ENCODE measurements at regions not wholly inside any gene's neighbourhood (a gene's known extent, or its start where the extent isn't known, plus 50 kb on each side); places are given as distances from the start of the nearest gene placed in this dataset.

DNA sequence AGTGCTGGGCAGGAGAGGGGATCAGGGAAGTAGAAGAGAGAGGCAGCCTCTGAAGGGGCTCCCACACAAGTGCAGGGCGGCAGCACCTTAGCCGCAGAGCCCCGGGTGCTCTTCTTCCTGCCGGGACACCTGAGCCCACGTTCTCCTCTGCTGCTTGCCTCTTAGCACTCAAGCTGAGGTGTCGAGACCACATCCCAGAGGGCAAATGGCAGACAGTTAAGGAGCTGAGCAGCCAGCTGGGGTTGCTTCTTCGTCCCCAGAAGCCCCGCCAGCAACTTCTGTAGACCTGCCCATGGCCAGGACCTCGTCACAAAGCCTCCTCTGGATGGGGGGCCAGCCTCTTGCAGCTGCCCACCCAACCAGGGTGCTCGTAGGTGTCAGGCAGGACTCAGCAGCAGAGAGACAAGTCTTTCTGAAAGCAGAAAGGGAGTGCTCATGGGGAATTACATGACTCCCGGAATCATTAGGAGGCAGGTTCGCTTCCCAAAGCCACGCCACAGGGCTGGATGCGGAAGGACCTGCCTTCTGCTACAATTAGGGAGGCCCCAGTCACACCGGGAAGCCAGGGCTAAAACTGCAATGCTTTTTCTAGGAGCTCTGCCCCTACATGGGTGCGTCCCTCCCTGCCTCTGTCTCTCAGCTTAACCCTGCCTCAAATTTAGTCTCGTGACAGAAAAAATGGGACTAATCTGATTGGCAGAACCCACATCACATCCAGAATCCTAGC is 141.4 kb upstream of the RAB4A start:
- H3K27me3 ChIP-seq (ENCODE audit: insufficient read depth in 3 of 3, low read length in 2 of 3), result no peaks in the 10 kb centered on the region
- intact Hi-C loops (cut with DNase I), result no loop called here
- no peaks in the 10 kb centered on the region for H3K36me3 ChIP-seq (ENCODE audit: insufficient read depth in 1 of 2, low read depth in 1 of 2)
- no peak overlapping the region for H3K4me3 ChIP-seq
- no peaks in the 10 kb centered on the region for H3K4me1 ChIP-seq
- ATAC-seq (no peak), DNase-seq (no peak)
- 68 to 79% (median 77%) methylated on average over 17 of the region's 17 CpGs for WGBS, 3 donors
- H3K27ac ChIP-seq, result no peak overlapping the region
- no peaks in the 10 kb centered on the region for H3K9me3 ChIP-seq
- TF ChIP-seq, protein P1, sequence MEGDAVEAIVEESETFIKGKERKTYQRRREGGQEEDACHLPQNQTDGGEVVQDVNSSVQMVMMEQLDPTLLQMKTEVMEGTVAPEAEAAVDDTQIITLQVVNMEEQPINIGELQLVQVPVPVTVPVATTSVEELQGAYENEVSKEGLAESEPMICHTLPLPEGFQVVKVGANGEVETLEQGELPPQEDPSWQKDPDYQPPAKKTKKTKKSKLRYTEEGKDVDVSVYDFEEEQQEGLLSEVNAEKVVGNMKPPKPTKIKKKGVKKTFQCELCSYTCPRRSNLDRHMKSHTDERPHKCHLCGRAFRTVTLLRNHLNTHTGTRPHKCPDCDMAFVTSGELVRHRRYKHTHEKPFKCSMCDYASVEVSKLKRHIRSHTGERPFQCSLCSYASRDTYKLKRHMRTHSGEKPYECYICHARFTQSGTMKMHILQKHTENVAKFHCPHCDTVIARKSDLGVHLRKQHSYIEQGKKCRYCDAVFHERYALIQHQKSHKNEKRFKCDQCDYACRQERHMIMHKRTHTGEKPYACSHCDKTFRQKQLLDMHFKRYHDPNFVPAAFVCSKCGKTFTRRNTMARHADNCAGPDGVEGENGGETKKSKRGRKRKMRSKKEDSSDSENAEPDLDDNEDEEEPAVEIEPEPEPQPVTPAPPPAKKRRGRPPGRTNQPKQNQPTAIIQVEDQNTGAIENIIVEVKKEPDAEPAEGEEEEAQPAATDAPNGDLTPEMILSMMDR (IDR thresholded peaks at IDR 0.05), result no peak

DNA sequence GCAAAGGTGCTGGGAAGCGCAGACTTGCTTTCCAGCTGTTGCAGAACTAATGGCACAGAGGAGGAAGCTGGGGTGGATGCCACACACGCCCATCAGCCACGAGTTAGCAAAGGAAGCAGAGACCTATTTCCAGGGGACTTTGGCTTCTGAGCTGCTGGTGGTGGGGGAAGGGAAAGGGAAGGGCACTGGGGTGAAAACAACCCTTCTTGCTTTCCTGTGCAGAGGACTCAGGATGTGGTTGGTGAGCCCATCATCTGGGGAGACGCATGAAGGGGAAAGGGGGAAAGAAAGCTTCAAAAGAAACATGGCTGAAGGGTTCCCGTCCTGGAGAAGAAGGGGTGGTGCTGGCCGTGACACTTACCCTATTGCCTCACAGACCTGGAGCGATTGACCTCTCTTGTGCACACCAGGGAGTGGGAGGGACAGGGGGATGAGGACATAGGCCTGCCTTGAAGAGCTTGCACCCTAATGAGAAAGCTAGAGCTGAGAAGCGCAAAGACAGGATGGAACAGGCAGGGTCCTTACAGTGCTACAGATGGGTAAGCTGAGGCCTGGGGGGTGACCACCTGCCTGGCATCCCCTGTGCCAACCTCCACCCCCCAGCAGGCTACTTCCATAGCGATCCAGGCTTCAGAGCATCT is 140.8 kb upstream of the RAB4A start:
- ATAC-seq, result peak in 1 of 4 donors; percentile 27
- H3K9me3 ChIP-seq, result no peaks in the 10 kb centered on the region
- H3K27ac ChIP-seq, result no peak overlapping the region
- WGBS, 3 donors, result 54 to 62% (median 59%) methylated on average over 9 of the region's 9 CpGs
- H3K4me1 ChIP-seq, result no peaks in the 10 kb centered on the region
- no peaks in the 10 kb centered on the region for H3K36me3 ChIP-seq (ENCODE audit: insufficient read depth in 1 of 2, low read depth in 1 of 2)
- H3K4me3 ChIP-seq, result no peak overlapping the region
- TF ChIP-seq, protein P1 (IDR thresholded peaks at IDR 0.05), result no peak
- intact Hi-C loops (cut with DNase I), result no loop called here
- H3K27me3 ChIP-seq (ENCODE audit: insufficient read depth in 3 of 3, low read length in 2 of 3), result no peaks in the 10 kb centered on the region
- no peak for DNase-seq

DNA sequence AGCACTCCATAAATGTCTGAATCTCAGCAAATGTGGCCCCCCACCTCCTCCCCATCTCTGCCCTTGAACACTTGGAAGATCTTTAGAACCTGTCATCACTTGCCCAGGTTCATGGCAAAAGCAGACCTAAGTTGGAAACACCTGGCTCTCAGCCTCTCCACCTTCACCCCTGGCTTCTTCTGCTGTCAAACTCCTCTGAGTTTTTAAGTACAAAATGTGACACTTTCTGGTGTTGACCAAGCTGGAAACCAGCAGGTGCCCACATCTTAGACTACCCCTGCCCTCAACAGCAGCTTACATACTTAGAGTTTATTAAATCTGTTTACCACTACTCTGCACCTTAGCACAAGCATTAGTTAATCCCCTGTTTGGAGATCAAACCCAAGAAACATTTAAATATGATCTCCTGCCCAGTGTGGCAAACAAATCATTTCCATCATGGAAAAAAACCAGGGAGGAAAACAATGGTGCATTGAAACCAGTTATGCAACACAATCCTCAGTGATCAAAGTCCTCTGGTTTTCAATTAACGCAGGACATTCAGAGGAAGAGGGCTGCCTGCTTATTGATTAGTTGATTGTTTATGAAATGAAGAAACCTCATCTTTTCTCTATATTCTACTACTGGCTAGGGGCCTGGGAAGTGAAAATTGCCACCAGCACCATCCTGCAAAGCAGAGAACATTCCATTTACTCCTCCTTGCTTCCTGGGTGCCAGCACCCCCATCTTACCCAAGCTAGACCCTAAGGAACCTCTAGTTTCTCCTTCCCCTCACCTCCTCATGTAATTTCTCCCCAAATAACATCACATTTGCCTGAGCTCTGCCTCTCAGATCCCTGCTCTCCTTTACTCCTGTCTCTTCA is 139.4 kb upstream of the RAB4A start:
- no peaks in the 10 kb centered on the region for H3K9me3 ChIP-seq
- intact Hi-C loops (cut with DNase I), result no loop called here
- 70 to 88% (median 87%) methylated on average over 1 of the region's 1 CpG for WGBS, 3 donors

DNA sequence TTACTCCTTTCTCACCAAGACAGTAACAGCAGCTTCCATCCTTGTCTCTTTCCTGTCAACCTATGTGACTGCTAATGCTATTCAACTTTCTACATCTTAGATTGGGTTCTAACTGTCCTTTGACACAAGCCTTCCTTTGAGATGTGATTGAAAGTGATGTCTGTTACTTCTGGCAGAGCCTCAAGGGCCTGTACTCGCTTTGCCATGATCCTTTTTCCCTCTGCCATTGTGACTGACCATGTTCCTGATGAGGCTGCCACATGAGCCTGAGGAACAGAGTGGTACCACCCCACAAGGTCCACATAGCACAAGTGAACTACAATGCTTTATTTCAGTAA is 138.8 kb upstream of the RAB4A start:
- no peak for ATAC-seq
- Histone ChIP-seq H3K27me3 (ENCODE audit: insufficient read depth in 3 of 3, low read length in 2 of 3) (no peaks in the 10 kb centered on the region), H3K4me3 (no peak overlapping the region), H3K36me3 (ENCODE audit: insufficient read depth in 1 of 2, low read depth in 1 of 2) (no peaks in the 10 kb centered on the region), H3K9me3 (no peaks in the 10 kb centered on the region), H3K27ac (no peak overlapping the region), H3K4me1 (no peaks in the 10 kb centered on the region)
- intact Hi-C loops (cut with DNase I), result no loop called here
- no peak for DNase-seq
- 85 to 89% (median 86%) methylated on average over 1 of the region's 1 CpG for WGBS, 3 donors
- TF ChIP-seq, protein P1 (IDR thresholded peaks at IDR 0.05), result no peak

More for the DNA sequence above, 139.4 kb upstream of the RAB4A start:
- DNase-seq (no peak), ATAC-seq (no peak)
- no peaks in the 10 kb centered on the region for H3K27me3 ChIP-seq (ENCODE audit: insufficient read depth in 3 of 3, low read length in 2 of 3)
- no peak overlapping the region for H3K27ac ChIP-seq
- no peaks in the 10 kb centered on the region for H3K36me3 ChIP-seq (ENCODE audit: insufficient read depth in 1 of 2, low read depth in 1 of 2)
- TF ChIP-seq, protein P1 (IDR thresholded peaks at IDR 0.05), result no peak
- H3K4me1 ChIP-seq, result no peaks in the 10 kb centered on the region
- no peak overlapping the region for H3K4me3 ChIP-seq

Data from psoas muscle (tissue), 7 donors.